ENCODE measurements at regions not wholly inside any gene's neighbourhood (a gene's known extent, or its start where the extent isn't known, plus 50 kb on each side); places are given as distances from the start of the nearest gene placed in this dataset. TPM values are rescaled to one million over a fixed set of nuclear protein-coding genes. Genes with fewer than 3 reads are reported as not detected.

Small RNA genes lying in the stretch of these regions (small RNA-seq; reads per million reads assigned to genes)
- not detected for gene AL356157.2
